ENCODE measurements at regions not wholly inside any gene's neighbourhood (a gene's known extent, or its start where the extent isn't known, plus 50 kb on each side); places are given as distances from the start of the nearest gene placed in this dataset.

GRCh38 chr10:90306187-90306586, 551.7 kb downstream of the HTR7 start (continued):
- TF ChIP-seq, protein P1, sequence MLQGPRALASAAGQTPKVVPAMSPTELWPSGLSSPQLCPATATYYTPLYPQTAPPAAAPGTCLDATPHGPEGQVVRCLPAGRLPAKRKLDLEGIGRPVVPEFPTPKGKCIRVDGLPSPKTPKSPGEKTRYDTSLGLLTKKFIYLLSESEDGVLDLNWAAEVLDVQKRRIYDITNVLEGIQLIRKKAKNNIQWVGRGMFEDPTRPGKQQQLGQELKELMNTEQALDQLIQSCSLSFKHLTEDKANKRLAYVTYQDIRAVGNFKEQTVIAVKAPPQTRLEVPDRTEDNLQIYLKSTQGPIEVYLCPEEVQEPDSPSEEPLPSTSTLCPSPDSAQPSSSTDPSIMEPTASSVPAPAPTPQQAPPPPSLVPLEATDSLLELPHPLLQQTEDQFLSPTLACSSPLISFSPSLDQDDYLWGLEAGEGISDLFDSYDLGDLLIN (CRISPR knock-in tag; IDR thresholded peaks at IDR 0.05; ENCODE audit: borderline replicate concordance): no peak

- Histone ChIP-seq H3K27ac (ENCODE audit: extremely low read length, insufficient read depth, low read length) (no peak overlapping the region), H3K79me2 (ENCODE audit: insufficient read depth, low read length) (no peaks in the 10 kb centered on the region), H4K20me1 (ENCODE audit: insufficient read depth, low read length) (no peaks in the 10 kb centered on the region), H3K27me3 (ENCODE audit: control insufficient read depth in 1 of 2, insufficient read depth in 2 of 2, low read length in 2 of 2) (no peaks in the 10 kb centered on the region), H3K36me3 (replicated peaks in 1 of 2; ENCODE audit: control insufficient read depth in 1 of 2, insufficient read depth in 2 of 2, low read length in 2 of 2) (no peaks in the 10 kb centered on the region), H3K4me1 (ENCODE audit: insufficient read depth, low read length) (no peaks in the 10 kb centered on the region), H3K9me3 (ENCODE audit: low read length) (no peaks in the 10 kb centered on the region), H3K4me3 (replicated peaks in 1 of 3; ENCODE audit: insufficient read depth in 1 of 3, low read depth in 2 of 3, low read length in 3 of 3) (no peak overlapping the region), H2AFZ (ENCODE audit: low read length) (no peak overlapping the region), H3K4me2 (ENCODE audit: low read depth, low read length) (no peak overlapping the region), H3K9ac (ENCODE audit: insufficient read depth, low read depth, low read length) (no peak overlapping the region)
- ChIA-PET POLR2A (no interaction called here), CTCF (ENCODE audit: low intra/inter-chr PET ratio, low total read pairs) (no interaction called here)
- in situ Hi-C loops (cut with HindIII; ENCODE audit: extremely low pct_ligation_motif_present, low pct_unique_long_range_greater_than_20kb): loop anchor here (25.0 kb wide), 1 partner anchor 521 kb away; no protein-coding TSS in a partner anchor
- no peak for ATAC-seq
- TF ChIP-seq ZSCAN30 (CRISPR knock-in tag; IDR thresholded peaks at IDR 0.05): no peak
- no peak for TF ChIP-seq NAIF1 (CRISPR knock-in tag; IDR thresholded peaks at IDR 0.05; ENCODE audit: borderline replicate concordance)
- TF ChIP-seq SIX4 (CRISPR knock-in tag; IDR thresholded peaks at IDR 0.05): no peak
- no peak for TF ChIP-seq ZNF256 (CRISPR knock-in tag; conservative IDR thresholded peaks at IDR 0.05)
- TF ChIP-seq EED (CRISPR knock-in tag; IDR thresholded peaks at IDR 0.05): no peak
- no peak for TF ChIP-seq ZSCAN31 (CRISPR knock-in tag; IDR thresholded peaks at IDR 0.05; ENCODE audit: low read depth)
- no peak for TF ChIP-seq RAD51 (IDR thresholded peaks at IDR 0.05; ENCODE audit: borderline replicate concordance)
- no TSS peak for BruUV-seq (replicated peaks)
- 21% methylated on average over 7 of the region's 7 CpGs for whole genome bisulfite sequencing (ENCODE audit: low lambda C conversion rate)
- intact Hi-C loops (cut with micrococcal nuclease; ENCODE audit: unreplicated experiment): no loop called here
- FAIRE-seq: no peak
- no peak for DNase-seq (ENCODE audit: low spot score)
These were observed 549.6 kb downstream of the HTR7 start for GRCh38 chr10:90308223-90308622.

All from HepG2 (cell line).